Transverse colon (tissue), 4 donors: ENCODE measurements at regions not wholly inside any gene's neighbourhood (a gene's known extent, or its start where the extent isn't known, plus 50 kb on each side); places are given as distances from the start of the nearest gene placed in this dataset.

Source experiments
- DNase-seq: peaks from one replicate; pipeline ENCODE4 v3.0.0-alpha.2; 2019
- H3K27ac ChIP-seq, 4 donors: fragments of 200-600 bp; sonication (generic); 2 replicates each; pipeline ENCODE4 v1.5.1; 2016 to 2018; ENCODE audit warnings: inconsistent platforms in 4 of 4
- H3K27me3 ChIP-seq: fragments of 200-600 bp; sonication (generic); 2 replicates; pipeline ENCODE4 v1.5.1; 2017; ENCODE audit warnings: inconsistent platforms
- H3K36me3 ChIP-seq, 4 donors: fragments of 200-600 bp; sonication (generic); 2 replicates each; pipeline ENCODE4 v1.5.1; 2017 to 2019; ENCODE audit warnings: inconsistent platforms in 4 of 4
- H3K4me1 ChIP-seq, 4 donors: fragments of 200-600 bp; sonication (generic); 2 replicates each; pipeline ENCODE4 v1.5.1; 2017 to 2020; ENCODE audit warnings: inconsistent platforms in 4 of 4
- H3K4me3 ChIP-seq, 4 donors: fragments of 200-600 bp; sonication (generic); 1 replicate in 1 of 4; 2 replicates in 3 of 4; pipeline versions ENCODE4 v1.5.1 to v1.6.1; 2017 to 2019; ENCODE audit warnings: inconsistent platforms in 4 of 4
- H3K9me3 ChIP-seq, 2 donors: fragments of 200-600 bp; sonication (generic); 2 replicates each; pipeline ENCODE4 v1.5.1; 2017 to 2019; ENCODE audit warnings: inconsistent platforms in 2 of 2
- CTCF ChIP-seq, 5 experiments: fragments of 200-600 bp in 3 of 5; fragments of 450-650 bp in 2 of 5; sonication (generic) in 3 of 5; IDR thresholded peaks; 1 replicate in 2 of 5; 2 replicates in 3 of 5; pipeline ENCODE4 v1.5.1; 2016 to 2017; ENCODE audit warnings: antibody characterized with exemption in 5 of 5, inconsistent platforms in 3 of 5, mild to moderate bottlenecking in 2 of 5, moderate library complexity in 1 of 5
- EP300 ChIP-seq: sonication (generic); formaldehyde crosslinking; IDR thresholded peaks from one replicate; pipeline ENCODE4 v1.6.1; 2017; ENCODE audit warnings: antibody characterized with exemption, low read depth
- POLR2A ChIP-seq: fragments of 450-650 bp; IDR thresholded peaks from one replicate; pipeline ENCODE4 v1.6.1; 2016; ENCODE audit warnings: antibody characterized with exemption, mild to moderate bottlenecking, moderate library complexity
- POLR2AphosphoS5 ChIP-seq, 3 donors: sonication (generic); formaldehyde crosslinking; IDR thresholded peaks; one replicate each; pipeline ENCODE4 v1.6.1; 2016; ENCODE audit warnings: antibody characterized with exemption in 3 of 3
- WGBS, 2 donors: methylation state at CpG; one replicate each; pipeline ENCODE4 v1.1.5; 2018; ENCODE audit warnings: low coverage in 1 of 2; 5-methylcytosine and 5-hydroxymethylcytosine counted together
- in situ Hi-C, 4 donors: fragments of 200-750 bp; cut with MboI; loops; one replicate each; pipeline versions ENCODE4 v1.15.0 to v1.15.1; 2017; ENCODE audit warnings: low sequenced_read_pairs in 3 of 4, low pct_ligation_motif_present in 1 of 4, low pct_unique_long_range_greater_than_20kb in 1 of 4
- intact Hi-C: fragments of 100-400 bp; cut with DNase I; formaldehyde crosslinking; loops from one replicate; pipeline ENCODE4 v1.15.1; 2023; ENCODE audit warnings: low total_unique reads

- TF ChIP-seq POLR2A (no peak), EP300 (no peak), POLR2AphosphoS5 (IDR thresholded peaks at IDR 0.05) (no peak), CTCF (IDR thresholded peaks at IDR 0.05) (no peak)
- Histone ChIP-seq H3K36me3 (no peaks in the 10 kb centered on the region), H3K4me3 (no peak overlapping the region), H3K27ac (no peak overlapping the region), H3K4me1 (no peaks in the 10 kb centered on the region), H3K9me3 (peaks cover 0 to 4% of the 10 kb centered on the region in 2 donors), H3K27me3 (no peaks in the 10 kb centered on the region)
- in situ Hi-C loops, result no loop called here
- no peak for DNase-seq
- WGBS, 2 donors, result 74 to 76% methylated on average over 5 to 6 of the region's 6 CpGs
- intact Hi-C loops, result no loop called here
Measured at GRCh38 chr1:218742467-218743262, 397.5 kb downstream of the TGFB2 start.

GRCh38 chr1:218743861-218744505 lies 398.8 kb downstream of the TGFB2 start:
- WGBS, 2 donors, result 73 to 74% methylated on average over 3 to 4 of the region's 4 CpGs
- in situ Hi-C loops (no loop called here), intact Hi-C loops (no loop called here)
- no peak overlapping the region for H3K4me3 ChIP-seq
- no peaks in the 10 kb centered on the region for H3K36me3 ChIP-seq
- H3K9me3 ChIP-seq, result peaks cover 0 to 4% of the 10 kb centered on the region in 2 donors
- no peak for DNase-seq
- no peak for TF ChIP-seq POLR2A
- no peak for TF ChIP-seq CTCF (IDR thresholded peaks at IDR 0.05)
- TF ChIP-seq EP300, result no peak
- no peak for TF ChIP-seq POLR2AphosphoS5 (IDR thresholded peaks at IDR 0.05)
- no peak overlapping the region for H3K27ac ChIP-seq
- no peaks in the 10 kb centered on the region for H3K4me1 ChIP-seq
- no peaks in the 10 kb centered on the region for H3K27me3 ChIP-seq

- peaks cover 0 to 4% of the 10 kb centered on the region in 2 donors for H3K9me3 ChIP-seq
- no peaks in the 10 kb centered on the region for H3K4me1 ChIP-seq
- H3K36me3 ChIP-seq, result no peaks in the 10 kb centered on the region
- H3K4me3 ChIP-seq, result no peak overlapping the region
- 85 to 97% methylated on average over 1 of the region's 1 CpG for WGBS, 2 donors
- no peak overlapping the region for H3K27ac ChIP-seq
- no peaks in the 10 kb centered on the region for H3K27me3 ChIP-seq
- intact Hi-C loops, result no loop called here
- TF ChIP-seq CTCF (IDR thresholded peaks at IDR 0.05) (no peak), POLR2AphosphoS5 (IDR thresholded peaks at IDR 0.05) (no peak), POLR2A (no peak), EP300 (no peak)
- in situ Hi-C loops, result no loop called here
- DNase-seq, result no peak
Measured at GRCh38 chr1:218748071-218748470, 402.9 kb downstream of the TGFB2 start.

DNA sequence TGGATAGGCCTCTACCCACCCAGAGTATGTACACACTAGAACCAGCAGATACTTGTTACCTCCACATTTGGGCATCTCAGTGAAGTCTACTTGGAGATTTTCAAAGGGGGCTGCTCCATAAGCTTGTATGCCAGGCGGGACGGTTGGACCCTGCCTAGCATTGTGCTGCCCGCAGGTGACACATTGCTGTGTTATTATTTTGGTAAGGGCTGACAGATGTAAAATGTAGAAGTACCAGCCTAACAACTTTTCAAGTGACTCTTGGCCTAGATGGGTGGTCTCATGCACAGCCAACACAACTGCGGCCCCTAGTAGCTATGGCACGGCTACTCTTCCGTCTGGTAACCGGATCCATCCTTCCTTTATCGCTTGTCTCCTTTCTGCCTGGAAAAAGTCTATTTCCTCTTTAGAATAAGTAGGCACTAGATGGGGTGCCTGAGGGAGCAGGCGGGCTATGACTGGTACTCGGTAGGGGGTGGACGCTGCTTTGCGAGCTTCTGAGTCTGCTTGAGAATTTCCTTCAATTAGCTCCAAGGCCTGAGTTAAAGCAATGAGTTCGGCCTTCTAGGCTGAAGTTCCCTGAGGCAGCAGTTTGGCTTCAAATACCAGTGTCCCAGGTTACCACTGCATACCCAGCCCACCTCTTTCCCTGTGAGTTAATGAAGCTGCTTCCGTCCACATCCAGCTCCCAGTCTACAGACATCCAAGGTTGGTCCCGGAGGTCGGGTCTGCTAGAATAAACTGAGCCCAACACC lies 405.3 kb downstream of the TGFB2 start:
- no peak for TF ChIP-seq EP300
- TF ChIP-seq POLR2A, result no peak
- TF ChIP-seq CTCF (IDR thresholded peaks at IDR 0.05), result no peak
- no peak for TF ChIP-seq POLR2AphosphoS5 (IDR thresholded peaks at IDR 0.05)
- Histone ChIP-seq H3K36me3 (no peaks in the 10 kb centered on the region), H3K27me3 (no peaks in the 10 kb centered on the region), H3K27ac (no peak overlapping the region), H3K4me1 (no peaks in the 10 kb centered on the region), H3K4me3 (no peak overlapping the region), H3K9me3 (peaks cover 0 to 4% of the 10 kb centered on the region in 2 donors)
- in situ Hi-C loops, result no loop called here
- no peak for DNase-seq
- 97% methylated on average over 16 of the region's 16 CpGs; no CpG with 5 or more reads in 1 of the 2 donors for whole genome bisulfite sequencing, 2 donors
- intact Hi-C loops, result no loop called here
